NCI-H2081 treated with DMSO at 0.1 percent for 48 hours (cell line): ENCODE measurements at regions not wholly inside any gene's neighbourhood (a gene's known extent, or its start where the extent isn't known, plus 50 kb on each side); places are given as distances from the start of the nearest gene placed in this dataset.

Source experiments
- DNase-seq: peaks from one replicate; lab custom pipeline; 2025; lab: John Stamatoyannopoulos, UW

GRCh38 chr6:12383448-12383847 lies 93.3 kb downstream of the EDN1 start:
- no peak for DNase-seq

- no peak for DNase-seq
These were observed 94.3 kb downstream of the EDN1 start for GRCh38 chr6:12384357-12384912.

GRCh38 chr6:12385316-12385715 lies 95.2 kb downstream of the EDN1 start:
- DNase-seq: no peak

- DNase-seq: no peak
These were observed 96.7 kb downstream of the EDN1 start for GRCh38 chr6:12386816-12387215.

- no peak for DNase-seq
These were observed 101.3 kb downstream of the EDN1 start for GRCh38 chr6:12391472-12391871.

GRCh38 chr6:12392490-12392889 lies 102.3 kb downstream of the EDN1 start:
- DNase-seq: no peak

- DNase-seq: no peak
These were observed 102.9 kb downstream of the EDN1 start for GRCh38 chr6:12393100-12393499.

GRCh38 chr6:12394170-12394569 lies 104.0 kb downstream of the EDN1 start:
- DNase-seq: no peak

- no peak for DNase-seq
These were observed 105.7 kb downstream of the EDN1 start for GRCh38 chr6:12395898-12396297.

GRCh38 chr6:12401200-12401599 lies 111.0 kb downstream of the EDN1 start:
- no peak for DNase-seq

GRCh38 chr6:12403201-12403826 lies 113.2 kb downstream of the EDN1 start:
- DNase-seq: no peak

- no peak for DNase-seq
These were observed 113.9 kb downstream of the EDN1 start for GRCh38 chr6:12403947-12404647.

GRCh38 chr6:12404651-12405050 lies 114.5 kb downstream of the EDN1 start:
- no peak for DNase-seq

- no peak for DNase-seq
These were observed 118.6 kb downstream of the EDN1 start for GRCh38 chr6:12408752-12409151.

GRCh38 chr6:12410946-12411345 lies 120.8 kb downstream of the EDN1 start:
- DNase-seq: no peak

- DNase-seq: no peak
These were observed 124.0 kb downstream of the EDN1 start for GRCh38 chr6:12414096-12414675.

GRCh38 chr6:12415980-12416598 lies 125.9 kb downstream of the EDN1 start:
- DNase-seq: no peak

- DNase-seq: no peak
These were observed 127.0 kb downstream of the EDN1 start for GRCh38 chr6:12417191-12417590.

GRCh38 chr6:12418946-12419345 lies 128.8 kb downstream of the EDN1 start:
- no peak for DNase-seq

GRCh38 chr6:12419631-12420272 lies 129.6 kb downstream of the EDN1 start:
- no peak for DNase-seq

- DNase-seq: no peak
These were observed 130.5 kb downstream of the EDN1 start for GRCh38 chr6:12420626-12421025.

- DNase-seq: no peak
These were observed 131.4 kb downstream of the EDN1 start for GRCh38 chr6:12421596-12421995.
